AG04450 (cell line): ENCODE measurements at regions not wholly inside any gene's neighbourhood (a gene's known extent, or its start where the extent isn't known, plus 50 kb on each side); places are given as distances from the start of the nearest gene placed in this dataset.

Experiments
- CTCF ChIA-PET: fragments of 300-600, 350-600 bp; formaldehyde crosslinking; extraction: SDS; loops from one replicate; lab custom pipeline; 2022; ENCODE audit warnings: antibody characterized with exemption, inconsistent platforms; lab: Charles Lee
- POLR2A ChIA-PET: fragments of 350-600 bp; formaldehyde crosslinking; extraction: SDS; loops from one replicate; lab custom pipeline; 2021; ENCODE audit warnings: antibody characterized with exemption, inconsistent platforms; lab: Yijun Ruan, JAX
- DNase-seq: peaks from one replicate; pipeline ENCODE4 v3.0.0-alpha.2; 2011; ENCODE audit warnings: low read depth, low spot score
- H3K27ac ChIP-seq: one replicate; pipeline ENCODE4 v1.5.1; 2012; ENCODE audit warnings: low read depth, low read length, control low read depth
- H3K27me3 ChIP-seq: one replicate; pipeline ENCODE4 v1.6.0; 2012; ENCODE audit warnings: low read length; ENCODE audit not compliant: control insufficient read depth, insufficient read depth
- H3K4me3 ChIP-seq: 2 replicates; pipeline ENCODE4 v1.5.1; 2011; ENCODE audit warnings: mild to moderate bottlenecking, low read depth, low read length, control low read depth
- H3K9me3 ChIP-seq: 2 replicates; pipeline ENCODE4 v1.5.1; 2012; ENCODE audit warnings: low read length; ENCODE audit not compliant: control insufficient read depth, insufficient read depth
- TF ChIP-seq, protein P1 (sequence below): IDR thresholded peaks from 2 replicates; pipeline ENCODE4 v1.5.1; 2011; ENCODE audit warnings: low read depth, low read length, control low read depth, inconsistent platforms

DNA sequence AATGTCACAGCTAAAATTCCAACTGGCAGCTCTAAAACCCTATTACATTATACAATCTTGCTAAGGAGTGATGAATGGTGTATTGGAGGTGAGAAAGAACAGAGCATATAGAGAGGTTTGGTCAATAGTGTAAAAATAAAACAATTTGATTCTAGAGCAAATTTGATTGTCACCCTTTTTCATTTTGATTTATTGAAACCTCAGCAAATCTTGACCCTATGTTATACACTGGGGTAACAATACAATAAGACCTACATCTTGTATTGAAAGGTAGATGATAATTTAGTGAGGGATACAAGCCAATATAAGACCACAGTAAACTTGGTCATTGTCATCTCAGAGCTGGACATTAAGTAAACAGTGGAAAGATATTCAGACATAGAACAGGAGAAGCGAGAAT, 671.9 kb downstream of the IRS1 start:
- ChIA-PET CTCF (interaction anchor here (0.5 kb wide), 1 partner anchor 309 kb away, joined by 5 read pairs; no protein-coding TSS in a partner anchor), POLR2A (no interaction called here)
- H3K9me3 ChIP-seq = no peaks in the 10 kb centered on the region
- H3K27ac ChIP-seq = no peak overlapping the region
- H3K4me3 ChIP-seq = no peak overlapping the region
- TF ChIP-seq, protein P1, sequence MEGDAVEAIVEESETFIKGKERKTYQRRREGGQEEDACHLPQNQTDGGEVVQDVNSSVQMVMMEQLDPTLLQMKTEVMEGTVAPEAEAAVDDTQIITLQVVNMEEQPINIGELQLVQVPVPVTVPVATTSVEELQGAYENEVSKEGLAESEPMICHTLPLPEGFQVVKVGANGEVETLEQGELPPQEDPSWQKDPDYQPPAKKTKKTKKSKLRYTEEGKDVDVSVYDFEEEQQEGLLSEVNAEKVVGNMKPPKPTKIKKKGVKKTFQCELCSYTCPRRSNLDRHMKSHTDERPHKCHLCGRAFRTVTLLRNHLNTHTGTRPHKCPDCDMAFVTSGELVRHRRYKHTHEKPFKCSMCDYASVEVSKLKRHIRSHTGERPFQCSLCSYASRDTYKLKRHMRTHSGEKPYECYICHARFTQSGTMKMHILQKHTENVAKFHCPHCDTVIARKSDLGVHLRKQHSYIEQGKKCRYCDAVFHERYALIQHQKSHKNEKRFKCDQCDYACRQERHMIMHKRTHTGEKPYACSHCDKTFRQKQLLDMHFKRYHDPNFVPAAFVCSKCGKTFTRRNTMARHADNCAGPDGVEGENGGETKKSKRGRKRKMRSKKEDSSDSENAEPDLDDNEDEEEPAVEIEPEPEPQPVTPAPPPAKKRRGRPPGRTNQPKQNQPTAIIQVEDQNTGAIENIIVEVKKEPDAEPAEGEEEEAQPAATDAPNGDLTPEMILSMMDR = no peak
- no peak for DNase-seq
- H3K27me3 ChIP-seq = no peaks in the 10 kb centered on the region

DNA sequence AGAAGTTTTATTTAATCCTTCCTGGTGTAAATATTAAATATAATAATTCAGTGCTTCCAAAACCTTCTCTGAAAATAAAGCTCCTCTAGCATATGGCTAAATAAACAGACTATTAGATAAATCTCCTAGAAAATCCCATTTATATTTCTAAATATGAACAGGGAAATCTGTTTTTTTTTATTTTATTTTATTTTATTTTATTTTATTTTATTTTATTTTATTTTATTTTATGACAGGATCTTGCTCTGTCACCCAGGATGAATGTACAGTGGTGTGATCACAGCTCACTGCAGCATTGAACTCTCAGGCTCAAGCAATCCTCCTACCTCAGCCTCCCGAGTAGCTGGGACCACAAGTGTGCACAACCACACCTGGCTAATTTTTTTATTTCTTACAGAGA, 673.5 kb downstream of the IRS1 start:
- H3K9me3 ChIP-seq = no peaks in the 10 kb centered on the region
- no peak overlapping the region for H3K27ac ChIP-seq
- no peak overlapping the region for H3K4me3 ChIP-seq
- CTCF ChIA-PET = interaction anchor here (0.9 kb wide), 1 partner anchor 237 kb away, joined by 3 read pairs; no protein-coding TSS in a partner anchor
- POLR2A ChIA-PET = no interaction called here
- TF ChIP-seq, protein P1 = no peak
- no peak for DNase-seq
- H3K27me3 ChIP-seq = no peaks in the 10 kb centered on the region

DNA sequence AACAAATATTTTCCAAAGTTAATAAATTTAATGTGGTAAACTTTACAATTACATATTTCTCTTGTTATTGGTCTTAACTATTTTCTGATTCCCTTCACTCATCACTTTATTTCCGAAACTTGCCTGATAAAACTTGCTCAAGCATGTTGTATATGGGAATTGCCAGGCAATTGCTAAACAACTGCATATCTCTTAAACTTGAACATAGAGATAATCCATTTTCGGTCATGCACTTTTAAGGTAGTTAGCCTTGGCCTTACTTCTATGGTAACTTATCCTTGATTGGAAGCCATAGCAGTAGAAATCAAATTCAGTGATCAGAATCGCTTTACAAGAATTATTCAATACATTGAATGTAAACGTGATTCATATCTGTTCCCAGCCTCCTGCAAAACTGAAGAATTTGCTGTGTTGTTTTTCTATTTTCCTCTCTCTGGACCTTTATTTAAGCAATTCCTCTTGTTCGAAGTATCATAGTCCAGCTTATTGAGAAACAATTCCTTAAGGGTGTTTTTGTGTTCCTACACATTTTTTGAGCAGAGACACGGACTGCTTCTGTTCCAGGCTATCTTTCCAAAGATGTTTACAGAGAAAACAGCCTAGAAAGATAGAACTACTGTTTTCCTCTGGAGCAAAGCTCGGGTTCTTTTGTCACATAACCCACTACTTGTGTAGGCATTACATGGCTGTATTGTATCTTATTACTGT, 674.3 kb downstream of the IRS1 start:
- TF ChIP-seq, protein P1 = no peak
- H3K27ac ChIP-seq = no peak overlapping the region
- H3K9me3 ChIP-seq = no peaks in the 10 kb centered on the region
- H3K4me3 ChIP-seq = no peak overlapping the region
- DNase-seq = no peak
- no peaks in the 10 kb centered on the region for H3K27me3 ChIP-seq
- ChIA-PET POLR2A (no interaction called here), CTCF (no interaction called here)

DNA sequence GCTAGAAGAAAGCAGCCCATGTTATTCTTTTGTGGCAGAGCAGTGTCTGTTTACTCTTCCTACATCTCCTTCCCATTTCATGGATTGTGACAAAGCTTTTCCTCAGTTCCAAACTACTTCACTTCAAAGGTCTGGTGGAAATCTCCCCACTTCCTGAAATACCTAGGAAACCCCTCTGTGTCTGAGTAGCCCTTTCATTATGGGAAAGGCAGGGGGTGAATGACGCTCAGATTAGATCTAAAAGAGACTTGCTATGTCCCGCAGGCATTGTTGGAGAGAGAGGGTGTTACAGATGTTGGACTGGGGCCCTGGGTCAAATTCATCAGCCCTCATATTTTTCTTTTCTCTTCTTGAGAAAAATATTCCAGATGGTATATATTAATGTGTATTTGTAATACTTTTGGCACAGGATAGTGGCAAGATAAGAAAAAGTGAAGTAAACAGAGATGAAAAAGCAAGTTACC, 675.0 kb downstream of the IRS1 start:
- Histone ChIP-seq H3K4me3 (no peak overlapping the region), H3K27ac (no peak overlapping the region), H3K9me3 (no peaks in the 10 kb centered on the region), H3K27me3 (no peaks in the 10 kb centered on the region)
- TF ChIP-seq, protein P1 = no peak
- ChIA-PET POLR2A (no interaction called here), CTCF (no interaction called here)
- DNase-seq = no peak

GRCh38 chr2:226123300-226123699, 676.3 kb downstream of the IRS1 start:
- DNase-seq = no peak
- ChIA-PET CTCF (no interaction called here), POLR2A (no interaction called here)
- H3K27ac ChIP-seq = no peak overlapping the region
- H3K9me3 ChIP-seq = no peaks in the 10 kb centered on the region
- H3K4me3 ChIP-seq = no peak overlapping the region
- TF ChIP-seq, protein P1 = no peak
- H3K27me3 ChIP-seq = no peaks in the 10 kb centered on the region
